ENCODE measurements at regions not wholly inside any gene's neighbourhood (a gene's known extent, or its start where the extent isn't known, plus 50 kb on each side); places are given as distances from the start of the nearest gene placed in this dataset.

GRCh38 chr1:245054105-245054504 is 100.7 kb upstream of the KIF26B start:
- TF ChIP-seq POLR2A (IDR thresholded peaks at IDR 0.05): no peak
- TF ChIP-seq CTCF (IDR thresholded peaks at IDR 0.05): no peak
- intact Hi-C loops (cut with DNase I): no loop called here
- 73 to 75% methylated on average over 7 of the region's 7 CpGs for WGBS, 2 donors
- no peaks in the 10 kb centered on the region for H3K27me3 ChIP-seq
- H3K4me1 ChIP-seq: no peaks in the 10 kb centered on the region
- H3K36me3 ChIP-seq (replicated peaks in 1 of 2; ENCODE audit: insufficient read depth in 1 of 2, low read depth in 2 of 2): no peaks in the 10 kb centered on the region
- H3K4me3 ChIP-seq: no peak overlapping the region
- DNase-seq (peak in 1 of 4 donors; percentile 25), ATAC-seq (no peak)
- H3K9me3 ChIP-seq: no peaks in the 10 kb centered on the region
- peak overlapping the region in 1 of 4 donors; percentile 44 for H3K27ac ChIP-seq

DNA sequence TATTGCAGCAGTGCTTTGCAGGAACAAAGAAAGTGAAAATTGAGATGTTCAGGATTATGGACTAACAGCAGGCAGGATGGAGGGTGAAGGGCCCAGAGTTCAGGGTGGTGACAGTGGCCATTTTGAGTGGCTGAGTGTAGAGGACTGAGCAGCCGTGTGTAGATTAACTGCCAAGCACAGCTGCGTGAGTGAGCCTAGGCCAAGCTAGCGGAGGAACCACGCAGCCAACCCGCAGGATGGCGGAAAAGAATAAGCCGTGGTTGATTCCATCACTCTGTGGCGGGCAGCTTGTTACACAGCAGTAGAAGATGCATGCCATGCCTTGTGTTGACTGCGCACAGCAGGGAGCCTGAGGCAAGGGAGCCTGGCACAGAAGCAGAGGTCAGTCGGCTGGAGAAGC is 102.5 kb upstream of the KIF26B start:
- intact Hi-C loops (cut with DNase I): no loop called here
- Histone ChIP-seq H3K27ac (no peak overlapping the region), H3K4me1 (peaks cover under 1% of the 10 kb centered on the region), H3K36me3 (replicated peaks in 1 of 2; ENCODE audit: insufficient read depth in 1 of 2, low read depth in 2 of 2) (no peaks in the 10 kb centered on the region), H3K9me3 (no peaks in the 10 kb centered on the region), H3K4me3 (no peak overlapping the region), H3K27me3 (no peaks in the 10 kb centered on the region)
- WGBS, 2 donors: 88 to 93% methylated on average over 8 to 10 of the region's 10 CpGs
- TF ChIP-seq CTCF (IDR thresholded peaks at IDR 0.05) (no peak), POLR2A (IDR thresholded peaks at IDR 0.05) (no peak)
- ATAC-seq (no peak), DNase-seq (no peak)

DNA sequence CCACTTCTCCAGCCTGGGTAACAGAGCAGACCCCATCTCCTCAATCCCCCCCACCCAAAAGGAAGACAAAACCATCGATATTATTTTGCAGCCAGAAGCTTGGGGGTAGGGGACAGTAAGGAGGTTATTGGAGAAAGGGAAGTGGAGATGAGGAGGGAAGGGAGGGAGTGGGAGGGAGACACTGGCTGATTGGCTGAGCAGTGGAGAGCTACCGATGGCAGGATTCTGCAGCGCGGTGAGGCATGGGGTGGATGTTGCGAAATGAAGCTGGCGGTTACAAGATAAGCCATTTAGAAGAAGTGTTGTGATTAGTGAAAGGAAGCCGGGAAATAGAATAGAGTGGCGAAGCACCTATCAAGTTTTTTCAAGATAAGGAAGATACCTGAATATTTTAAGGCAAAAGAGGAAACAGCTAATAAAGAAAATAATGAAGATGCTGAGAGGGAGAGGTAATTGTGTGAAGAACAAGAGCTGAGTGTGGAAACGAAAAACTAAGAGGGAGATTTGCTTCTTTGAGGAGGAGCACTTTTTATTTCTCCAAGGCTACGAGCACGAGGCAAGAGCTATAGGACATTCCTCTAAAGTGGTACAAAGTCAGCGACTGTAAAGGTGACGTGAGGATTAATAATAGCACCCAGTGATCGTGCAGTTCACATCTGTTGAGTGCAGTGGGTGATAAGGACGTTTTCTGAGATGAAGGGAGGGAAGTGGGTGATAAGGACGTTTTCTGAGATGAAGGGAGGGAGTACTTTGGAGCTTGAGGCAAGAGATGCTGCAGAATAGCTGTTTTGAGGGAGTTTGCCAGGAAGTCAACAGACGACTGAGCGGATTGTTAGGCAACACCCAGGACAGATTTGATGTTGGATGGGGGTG is 103.2 kb upstream of the KIF26B start:
- no peaks in the 10 kb centered on the region for H3K27me3 ChIP-seq
- intact Hi-C loops (cut with DNase I): no loop called here
- no peak overlapping the region for H3K27ac ChIP-seq
- H3K4me3 ChIP-seq: no peak overlapping the region
- WGBS, 2 donors: 45 to 52% methylated on average over 18 of the region's 18 CpGs
- peak; percentile 43 for ATAC-seq
- TF ChIP-seq CTCF (IDR thresholded peaks at IDR 0.05) (no peak), POLR2A (IDR thresholded peaks at IDR 0.05) (no peak)
- no peaks in the 10 kb centered on the region for H3K36me3 ChIP-seq (replicated peaks in 1 of 2; ENCODE audit: insufficient read depth in 1 of 2, low read depth in 2 of 2)
- peak in 2 of 4 donors; percentile 29 to 69 for DNase-seq
- H3K9me3 ChIP-seq: no peaks in the 10 kb centered on the region
- H3K4me1 ChIP-seq: peaks cover 6% of the 10 kb centered on the region

- intact Hi-C loops (cut with DNase I): loop anchor here (10.0 kb wide), 1 partner anchor 232 kb away; no protein-coding TSS in a partner anchor
- Histone ChIP-seq H3K27ac (peak overlapping the region; percentile 55 to 79 (median 70)), H3K4me3 (no peak overlapping the region), H3K4me1 (peaks cover 27% of the 10 kb centered on the region), H3K27me3 (no peaks in the 10 kb centered on the region), H3K36me3 (replicated peaks in 1 of 2; ENCODE audit: insufficient read depth in 1 of 2, low read depth in 2 of 2) (no peaks in the 10 kb centered on the region), H3K9me3 (no peaks in the 10 kb centered on the region)
- DNase-seq (peak; percentile 50 to 78 (median 68)), ATAC-seq (peak; percentile 81)
- WGBS, 2 donors: 14 to 34% methylated on average over 11 of the region's 11 CpGs
- TF ChIP-seq CTCF (IDR thresholded peaks at IDR 0.05): no peak
- peak in 2 of 3 donors; percentile 56 to 57 for TF ChIP-seq POLR2A (IDR thresholded peaks at IDR 0.05)
Observed at GRCh38 chr1:245046769-245047168, 108.0 kb upstream of the KIF26B start.

Data from body of pancreas (tissue), 4 donors.